ENCODE measurements at regions not wholly inside any gene's neighbourhood (a gene's known extent, or its start where the extent isn't known, plus 50 kb on each side); places are given as distances from the start of the nearest gene placed in this dataset.

GRCh38 chr13:107374038-107374437 lies 806.1 kb upstream of the ARGLU1 start:
- no peak for DNase-seq
- in situ Hi-C loops (cut with HindIII; ENCODE audit: low pct_ligation_motif_present, low pct_unique_long_range_greater_than_20kb, low sequenced_read_pairs): loop anchor here (25.0 kb wide), 1 partner anchor 313 kb away; no protein-coding TSS in a partner anchor

- in situ Hi-C loops (cut with HindIII; ENCODE audit: low pct_ligation_motif_present, low pct_unique_long_range_greater_than_20kb, low sequenced_read_pairs): loop anchor here (25.0 kb wide), 1 partner anchor 314 kb away; no protein-coding TSS in a partner anchor
- peak; percentile 82 for DNase-seq
Measured at GRCh38 chr13:107373551-107373950, 805.6 kb upstream of the ARGLU1 start.

- in situ Hi-C loops (cut with HindIII; ENCODE audit: low pct_ligation_motif_present, low pct_unique_long_range_greater_than_20kb, low sequenced_read_pairs): loop anchor here (25.0 kb wide), 1 partner anchor 317 kb away; no protein-coding TSS in a partner anchor
- peak; percentile 82 for DNase-seq
Measured at GRCh38 chr13:107370015-107370785, 802.3 kb upstream of the ARGLU1 start.

GRCh38 chr13:107367258-107367657 lies 799.3 kb upstream of the ARGLU1 start:
- in situ Hi-C loops (cut with HindIII; ENCODE audit: low pct_ligation_motif_present, low pct_unique_long_range_greater_than_20kb, low sequenced_read_pairs): loop anchor here (25.0 kb wide), 1 partner anchor 320 kb away; no protein-coding TSS in a partner anchor
- DNase-seq: no peak

- in situ Hi-C loops (cut with HindIII; ENCODE audit: low pct_ligation_motif_present, low pct_unique_long_range_greater_than_20kb, low sequenced_read_pairs): loop anchor here (25.0 kb wide), 1 partner anchor 322 kb away; no protein-coding TSS in a partner anchor
- no peak for DNase-seq
Measured at GRCh38 chr13:107365466-107366215, 797.7 kb upstream of the ARGLU1 start.

- no peak for DNase-seq
Measured at GRCh38 chr13:107364658-107365057, 796.7 kb upstream of the ARGLU1 start.

GRCh38 chr13:107361666-107362065 lies 793.7 kb upstream of the ARGLU1 start:
- in situ Hi-C loops (cut with HindIII; ENCODE audit: low pct_ligation_motif_present, low pct_unique_long_range_greater_than_20kb, low sequenced_read_pairs): loop anchor here (25.0 kb wide), 1 partner anchor 326 kb away; no protein-coding TSS in a partner anchor
- DNase-seq: no peak

More at GRCh38 chr13:107364658-107365057, 796.7 kb upstream of the ARGLU1 start:
- in situ Hi-C loops (cut with HindIII; ENCODE audit: low pct_ligation_motif_present, low pct_unique_long_range_greater_than_20kb, low sequenced_read_pairs): loop anchor here (25.0 kb wide), 1 partner anchor 323 kb away; no protein-coding TSS in a partner anchor

- DNase-seq: no peak
- in situ Hi-C loops (cut with HindIII; ENCODE audit: low pct_ligation_motif_present, low pct_unique_long_range_greater_than_20kb, low sequenced_read_pairs): loop anchor here (25.0 kb wide), 1 partner anchor 327 kb away; no protein-coding TSS in a partner anchor
Measured at GRCh38 chr13:107360010-107360409, 792.1 kb upstream of the ARGLU1 start.

- in situ Hi-C loops (cut with HindIII; ENCODE audit: low pct_ligation_motif_present, low pct_unique_long_range_greater_than_20kb, low sequenced_read_pairs): loop anchor here (25.0 kb wide), 1 partner anchor 328 kb away; no protein-coding TSS in a partner anchor
Measured at GRCh38 chr13:107358866-107359265, 790.9 kb upstream of the ARGLU1 start.

GRCh38 chr13:107351305-107351704 lies 783.4 kb upstream of the ARGLU1 start:
- DNase-seq: no peak
- in situ Hi-C loops (cut with HindIII; ENCODE audit: low pct_ligation_motif_present, low pct_unique_long_range_greater_than_20kb, low sequenced_read_pairs): loop anchor here (25.0 kb wide), 1 partner anchor 336 kb away; no protein-coding TSS in a partner anchor

More at GRCh38 chr13:107358866-107359265, 790.9 kb upstream of the ARGLU1 start:
- DNase-seq: no peak

- in situ Hi-C loops (cut with HindIII; ENCODE audit: low pct_ligation_motif_present, low pct_unique_long_range_greater_than_20kb, low sequenced_read_pairs): no loop called here
Measured at GRCh38 chr13:107348925-107349324, 781.0 kb upstream of the ARGLU1 start.

GRCh38 chr13:107348471-107348870 lies 780.5 kb upstream of the ARGLU1 start:
- in situ Hi-C loops (cut with HindIII; ENCODE audit: low pct_ligation_motif_present, low pct_unique_long_range_greater_than_20kb, low sequenced_read_pairs): no loop called here
- DNase-seq: peak; percentile 56

More at GRCh38 chr13:107348925-107349324, 781.0 kb upstream of the ARGLU1 start:
- peak; percentile 11 for DNase-seq

- no peak for DNase-seq
- in situ Hi-C loops (cut with HindIII; ENCODE audit: low pct_ligation_motif_present, low pct_unique_long_range_greater_than_20kb, low sequenced_read_pairs): no loop called here
Measured at GRCh38 chr13:107347641-107348369, 779.9 kb upstream of the ARGLU1 start.

- DNase-seq: no peak
- in situ Hi-C loops (cut with HindIII; ENCODE audit: low pct_ligation_motif_present, low pct_unique_long_range_greater_than_20kb, low sequenced_read_pairs): no loop called here
Measured at GRCh38 chr13:107342747-107343146, 774.8 kb upstream of the ARGLU1 start.

GRCh38 chr13:107339209-107339608 lies 771.3 kb upstream of the ARGLU1 start:
- in situ Hi-C loops (cut with HindIII; ENCODE audit: low pct_ligation_motif_present, low pct_unique_long_range_greater_than_20kb, low sequenced_read_pairs): no loop called here
- DNase-seq: peak; percentile 41

- in situ Hi-C loops (cut with HindIII; ENCODE audit: low pct_ligation_motif_present, low pct_unique_long_range_greater_than_20kb, low sequenced_read_pairs): no loop called here
Measured at GRCh38 chr13:107332188-107332587, 764.3 kb upstream of the ARGLU1 start.

GRCh38 chr13:107331359-107331758 lies 763.4 kb upstream of the ARGLU1 start:
- in situ Hi-C loops (cut with HindIII; ENCODE audit: low pct_ligation_motif_present, low pct_unique_long_range_greater_than_20kb, low sequenced_read_pairs): no loop called here
- DNase-seq: no peak

More at GRCh38 chr13:107332188-107332587, 764.3 kb upstream of the ARGLU1 start:
- no peak for DNase-seq

- DNase-seq: no peak
Measured at GRCh38 chr13:107330484-107330883, 762.5 kb upstream of the ARGLU1 start.

More at GRCh38 chr13:107330484-107330883, 762.5 kb upstream of the ARGLU1 start:
- in situ Hi-C loops (cut with HindIII; ENCODE audit: low pct_ligation_motif_present, low pct_unique_long_range_greater_than_20kb, low sequenced_read_pairs): no loop called here

Data from ACHN (cell line).